HG03196 (cell line): ENCODE measurements at regions not wholly inside any gene's neighbourhood (a gene's known extent, or its start where the extent isn't known, plus 50 kb on each side); places are given as distances from the start of the nearest gene placed in this dataset.
"Not testable (repeated sequence)": the region's sequence is repeated elsewhere in the genome, so short reads cannot be mapped to it uniquely, and the experiment has no call there.

Source experiments
- ATAC-seq: cut with Tn5 transposase; IDR thresholded peaks from one replicate; pipeline ENCODE4 v1.9.1; 2021; ENCODE audit not compliant: unreplicated experiment

DNA sequence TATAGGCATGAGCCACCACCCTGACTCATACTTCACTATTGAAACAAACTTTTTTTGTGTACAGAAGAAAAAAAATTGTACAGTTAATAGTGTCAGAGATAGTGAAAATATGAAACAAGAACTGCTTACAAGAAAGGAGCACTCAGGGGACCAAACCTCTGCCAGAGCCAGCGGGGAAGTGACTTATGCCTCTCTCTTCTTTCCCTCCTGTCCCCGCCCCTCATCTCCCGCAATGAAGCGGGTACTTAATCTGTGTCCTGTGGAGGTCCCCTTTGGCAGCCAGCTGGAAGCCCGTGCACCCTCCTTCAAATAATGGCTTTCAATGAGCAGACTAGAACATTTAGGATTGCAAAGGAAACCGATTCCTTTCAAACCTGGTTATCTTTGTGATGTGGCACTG lies 51.5 kb downstream of the PPIAL4A start:
- not testable (repeated sequence) for ATAC-seq

DNA sequence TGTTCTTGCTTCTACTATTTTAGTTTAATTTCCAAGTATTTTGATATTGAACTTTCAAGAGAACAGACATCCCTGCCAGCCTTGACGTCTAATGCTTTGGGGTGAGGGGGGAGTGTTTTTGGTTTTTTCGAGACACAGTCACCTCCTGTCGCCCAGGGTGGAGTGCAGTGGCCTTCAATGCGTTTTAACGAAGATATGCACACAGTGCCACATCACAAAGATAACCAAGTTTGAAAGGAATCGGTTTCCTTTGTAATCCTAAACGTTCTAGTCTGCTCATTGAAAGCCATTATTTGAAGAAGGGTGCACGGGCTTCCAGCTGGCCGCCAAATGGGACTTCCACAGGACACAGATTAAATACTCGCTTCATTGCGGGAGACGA lies 52.3 kb downstream of the PPIAL4A start:
- not testable (repeated sequence) for ATAC-seq

DNA sequence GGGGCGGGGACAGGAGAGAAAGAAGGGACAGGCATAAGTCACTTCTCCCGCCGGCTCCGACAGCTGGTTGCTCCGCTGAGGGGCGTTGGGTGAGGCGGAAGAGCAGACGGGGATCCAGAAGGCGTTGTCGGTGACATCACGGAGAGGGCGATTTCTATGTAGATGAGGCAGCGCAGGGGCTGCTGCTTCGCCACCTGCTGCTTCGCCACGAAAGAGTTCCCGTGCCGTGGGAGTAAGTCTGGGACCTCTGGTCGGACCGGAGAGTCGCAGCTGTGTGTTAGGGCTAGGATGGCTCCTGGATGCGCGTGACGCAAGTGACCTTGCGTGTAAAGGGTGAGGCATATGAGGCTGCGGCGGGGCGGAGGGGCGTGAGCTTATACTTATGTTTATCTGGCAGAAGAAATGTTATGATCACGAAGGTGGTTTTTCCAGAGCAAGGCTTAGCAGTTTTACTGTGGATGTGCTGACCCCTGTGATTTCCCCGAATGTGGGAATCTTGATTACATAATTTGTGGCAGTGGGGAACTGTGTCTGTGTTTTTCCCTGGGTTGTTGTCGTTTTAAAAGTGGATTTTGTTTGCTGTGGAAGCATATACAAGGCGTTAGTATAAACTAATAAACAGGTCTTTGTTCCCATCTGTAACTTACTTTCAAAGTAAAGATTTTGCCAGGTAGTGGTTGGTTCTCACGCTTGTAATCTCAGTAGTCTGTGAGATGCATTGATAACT lies 52.8 kb downstream of the PPIAL4A start:
- ATAC-seq = peak; percentile 77

- not testable (repeated sequence) for ATAC-seq
These were observed 53.4 kb downstream of the PPIAL4A start for GRCh38 chr1:120942945-120943319.

DNA sequence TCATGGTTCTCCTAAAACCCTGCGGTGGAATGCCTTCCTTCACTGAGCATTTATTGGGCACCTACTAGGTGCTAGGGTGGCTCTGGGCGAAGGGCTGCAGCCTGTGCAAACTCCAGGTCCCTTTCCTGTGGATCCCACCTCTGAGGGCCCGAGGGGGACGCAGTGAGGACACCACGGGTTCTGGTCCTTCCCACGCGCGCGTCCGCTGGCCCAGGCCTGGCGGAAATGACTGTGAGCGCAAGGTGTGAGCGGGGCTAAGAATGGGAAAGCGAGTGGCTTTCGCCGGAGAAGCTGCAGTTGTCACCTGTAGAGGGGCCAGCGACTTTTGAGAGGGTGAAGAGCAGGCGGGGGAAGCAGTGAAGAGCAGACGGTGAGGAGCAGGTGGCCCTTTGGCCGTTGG lies 55.1 kb downstream of the PPIAL4A start:
- not testable (repeated sequence) for ATAC-seq

DNA sequence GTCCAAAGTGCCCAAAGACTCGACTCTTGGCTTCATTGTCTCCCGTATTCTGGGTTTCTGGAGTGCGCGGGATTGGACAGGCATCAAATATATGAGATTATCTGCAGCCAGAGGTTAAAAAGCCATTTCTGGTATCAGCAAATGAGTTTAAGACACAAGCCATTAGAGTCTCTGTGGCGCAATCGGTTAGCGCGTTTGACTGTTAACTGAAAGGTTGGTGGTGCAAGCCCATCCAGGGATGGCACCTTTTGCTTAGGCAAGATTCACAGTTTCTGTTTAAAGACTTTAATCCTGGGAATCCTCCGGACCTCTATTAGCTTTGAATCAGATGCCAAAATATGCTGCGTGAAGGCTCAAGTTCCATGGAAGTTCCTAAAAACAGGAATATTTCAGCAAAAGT lies 55.6 kb downstream of the PPIAL4A start:
- ATAC-seq = not testable (repeated sequence)

DNA sequence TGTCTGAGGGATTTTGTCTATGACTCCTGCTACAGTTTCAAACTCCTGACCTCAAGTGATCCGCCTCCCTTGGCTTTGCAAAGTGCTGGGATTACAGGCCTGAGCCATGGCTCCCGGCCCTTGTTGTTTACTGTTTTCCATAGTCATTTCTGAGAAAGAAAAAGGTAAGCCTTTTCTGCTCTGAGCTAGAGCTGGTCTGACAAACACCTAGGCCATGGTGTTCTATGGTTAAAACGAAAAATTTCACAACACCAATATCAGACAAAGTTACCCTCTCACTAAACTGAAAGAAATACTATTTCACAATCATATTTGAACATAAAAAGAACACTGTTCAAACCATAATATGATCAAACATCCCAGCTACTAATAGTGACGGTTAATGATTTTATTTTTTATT lies 57.5 kb downstream of the PPIAL4A start:
- not testable (repeated sequence) for ATAC-seq

GRCh38 chr1:120949724-120950123 lies 60.2 kb downstream of the PPIAL4A start:
- not testable (repeated sequence) for ATAC-seq

DNA sequence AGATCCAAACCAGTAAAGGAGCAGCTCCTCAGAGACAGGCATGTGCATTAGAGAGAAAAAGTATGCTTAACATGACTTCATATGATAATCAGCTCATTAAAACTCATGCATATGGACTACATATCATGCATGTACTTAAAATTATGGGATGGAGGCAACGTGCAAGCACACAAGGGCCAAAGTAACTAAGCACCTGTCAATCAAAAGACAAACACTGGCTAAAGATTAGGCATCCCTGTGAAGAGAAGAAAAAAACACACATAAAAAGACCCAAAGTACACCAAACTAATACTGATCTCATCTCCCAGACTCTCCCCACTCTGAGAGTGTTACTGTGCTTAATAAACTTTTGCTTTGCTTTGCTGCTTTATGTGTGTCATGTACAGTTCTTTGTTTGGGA lies 61.1 kb downstream of the PPIAL4A start:
- not testable (repeated sequence) for ATAC-seq

- ATAC-seq = not testable (repeated sequence)
These were observed 61.5 kb downstream of the PPIAL4A start for GRCh38 chr1:120951100-120951499.

- ATAC-seq = not testable (repeated sequence)
These were observed 62.8 kb downstream of the PPIAL4A start for GRCh38 chr1:120952207-120952870.

DNA sequence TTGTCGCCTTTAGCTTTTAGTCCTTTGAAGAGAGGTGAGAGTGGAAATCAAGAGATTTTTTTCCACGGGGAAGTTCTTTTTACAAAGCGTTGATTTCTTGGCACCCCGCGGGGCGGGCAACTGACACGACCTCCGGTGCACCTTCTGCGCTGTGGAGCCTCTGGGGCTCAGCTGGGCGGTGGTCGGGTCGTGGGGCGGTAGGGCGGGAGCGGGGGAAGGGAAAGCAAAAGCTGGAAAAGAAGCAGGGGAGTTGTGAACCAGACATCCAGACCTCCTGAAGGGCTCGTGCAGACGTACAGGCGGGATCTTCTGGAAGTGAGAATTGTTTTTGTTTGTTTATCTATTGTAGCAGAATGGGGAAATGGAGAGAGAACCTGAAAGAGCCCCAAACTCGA lies 63.3 kb downstream of the PPIAL4A start:
- ATAC-seq = not testable (repeated sequence)

GRCh38 chr1:120954736-120955135 lies 65.2 kb downstream of the PPIAL4A start:
- ATAC-seq = no peak

GRCh38 chr1:120955961-120956360 lies 66.4 kb downstream of the PPIAL4A start:
- ATAC-seq = not testable (repeated sequence)

- ATAC-seq = not testable (repeated sequence)
These were observed 76.4 kb downstream of the PPIAL4A start for GRCh38 chr1:120966018-120966417.

DNA sequence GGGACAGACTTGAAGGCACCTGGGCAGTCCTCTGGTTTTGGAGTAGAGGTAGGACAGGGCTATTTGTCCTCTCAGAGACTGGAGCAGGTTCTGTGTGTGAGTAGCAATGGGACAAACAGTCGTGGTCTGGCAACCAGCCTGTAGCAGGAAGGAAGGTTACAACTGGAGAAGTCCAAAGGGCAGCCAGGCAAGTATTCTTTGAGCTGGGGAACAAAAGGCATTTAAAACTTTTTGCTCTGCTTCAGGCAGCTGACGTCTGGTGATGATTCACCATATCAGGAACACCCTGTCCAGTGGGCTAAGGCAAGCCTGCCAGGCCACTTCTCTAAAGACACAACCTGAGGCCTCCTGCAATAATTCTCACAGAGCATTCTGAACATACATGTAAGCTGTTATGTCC lies 83.3 kb downstream of the PPIAL4A start:
- ATAC-seq = not testable (repeated sequence)

DNA sequence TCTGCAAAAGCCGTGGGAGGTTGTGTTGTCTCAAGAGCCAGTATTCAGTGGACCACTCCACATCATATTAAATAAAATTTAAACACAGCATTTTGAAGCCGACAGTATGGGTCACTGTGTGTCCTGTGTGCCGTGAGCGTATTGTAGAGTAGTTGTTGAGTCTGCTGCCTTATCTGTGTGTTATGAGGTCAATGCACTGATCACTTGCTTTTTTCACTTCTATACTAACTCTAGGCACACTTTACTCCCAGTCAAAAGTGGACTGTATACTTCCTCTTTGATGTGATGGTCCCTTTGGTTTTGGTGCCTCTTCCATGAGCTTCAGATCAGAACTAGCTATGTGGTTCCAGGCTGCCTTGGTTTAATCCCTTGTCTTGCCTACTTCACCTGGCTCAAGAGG lies 84.3 kb downstream of the PPIAL4A start:
- not testable (repeated sequence) for ATAC-seq

DNA sequence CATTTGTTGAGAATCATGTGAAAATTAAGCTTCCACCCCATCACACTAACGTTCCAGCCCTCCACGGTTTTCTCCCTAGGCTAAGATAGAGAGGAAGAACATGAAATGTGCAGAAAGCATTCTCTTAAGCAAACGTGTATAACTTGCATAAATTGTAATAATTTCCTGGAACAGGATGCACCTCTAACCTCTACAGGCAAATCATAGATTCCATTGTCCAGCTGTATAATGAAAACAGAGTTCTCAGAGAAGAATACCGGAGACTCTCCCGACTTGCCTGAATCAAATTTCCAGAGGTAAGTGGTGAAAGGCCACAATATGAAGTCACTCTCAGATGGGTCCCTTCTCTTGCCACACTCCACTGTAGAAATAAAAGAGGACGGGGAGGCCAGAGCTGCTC lies 87.7 kb downstream of the PPIAL4A start:
- ATAC-seq = not testable (repeated sequence)

DNA sequence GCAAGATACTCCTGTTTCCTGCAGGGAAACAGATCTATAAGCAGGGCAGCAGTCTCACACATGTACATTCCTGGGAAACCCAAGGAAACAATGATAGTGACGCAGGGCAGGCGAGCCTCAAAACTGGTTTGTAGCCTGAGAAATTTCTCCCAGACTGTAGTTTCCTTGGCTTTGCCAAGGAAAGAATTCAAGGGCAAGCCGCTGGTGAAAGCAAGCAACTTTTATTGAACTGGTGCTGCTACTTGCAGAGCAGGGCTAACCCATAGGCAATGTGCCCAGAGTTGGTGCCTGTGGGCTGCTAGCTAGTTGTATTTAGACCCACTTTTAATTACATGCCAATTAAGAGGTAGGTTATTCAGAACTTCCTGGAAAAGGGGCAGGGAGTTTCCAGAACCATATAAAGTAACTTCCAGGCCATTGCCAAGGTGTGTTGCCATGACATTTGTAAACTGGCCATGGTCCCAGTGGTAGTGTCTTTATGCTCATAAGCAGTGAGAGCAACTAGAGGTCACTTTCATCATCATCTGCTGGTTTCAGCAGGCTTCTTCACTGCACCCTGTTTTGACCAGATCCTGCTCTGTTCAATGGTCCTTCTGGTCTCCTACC lies 92.0 kb downstream of the PPIAL4A start:
- not testable (repeated sequence) for ATAC-seq

DNA sequence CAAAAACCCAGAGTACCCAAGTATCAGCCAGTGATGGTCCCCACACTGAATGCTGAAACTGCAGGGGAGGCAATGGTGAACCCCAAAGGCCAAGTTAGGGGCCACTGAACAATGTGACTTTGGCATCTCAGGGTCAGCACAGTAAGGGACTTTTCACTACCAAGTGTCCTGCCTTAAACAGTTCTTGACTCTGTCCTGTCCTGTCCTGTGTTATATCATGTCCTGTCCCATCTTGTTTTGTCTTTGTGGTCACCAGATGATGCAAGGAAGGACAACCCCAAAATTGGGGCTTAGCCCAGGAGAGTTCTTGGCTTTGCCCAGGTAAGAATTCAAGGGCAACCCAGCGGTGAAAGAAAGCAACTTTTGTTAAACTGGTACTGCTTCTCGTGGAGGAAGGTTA lies 105.0 kb downstream of the PPIAL4A start:
- ATAC-seq = not testable (repeated sequence)

DNA sequence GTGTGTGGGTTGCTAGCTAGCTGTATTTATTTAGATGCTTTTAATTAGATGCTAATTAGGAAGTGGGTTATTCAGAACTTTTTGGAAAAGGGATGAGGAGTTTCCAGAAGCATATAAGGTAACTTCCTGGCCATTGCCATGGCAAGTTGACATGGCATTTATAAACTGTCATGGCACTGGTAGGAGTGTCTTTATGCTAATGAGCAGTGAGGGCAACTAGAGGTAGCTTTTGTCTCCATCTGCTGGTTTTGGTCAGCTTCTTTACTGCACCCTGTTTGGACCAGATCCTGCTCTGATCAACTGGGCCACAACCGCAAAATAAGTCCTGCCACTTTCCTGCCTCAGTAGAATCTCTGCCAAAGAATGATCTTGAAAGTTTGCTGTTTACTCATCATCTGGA lies 105.5 kb downstream of the PPIAL4A start:
- ATAC-seq = not testable (repeated sequence)

DNA sequence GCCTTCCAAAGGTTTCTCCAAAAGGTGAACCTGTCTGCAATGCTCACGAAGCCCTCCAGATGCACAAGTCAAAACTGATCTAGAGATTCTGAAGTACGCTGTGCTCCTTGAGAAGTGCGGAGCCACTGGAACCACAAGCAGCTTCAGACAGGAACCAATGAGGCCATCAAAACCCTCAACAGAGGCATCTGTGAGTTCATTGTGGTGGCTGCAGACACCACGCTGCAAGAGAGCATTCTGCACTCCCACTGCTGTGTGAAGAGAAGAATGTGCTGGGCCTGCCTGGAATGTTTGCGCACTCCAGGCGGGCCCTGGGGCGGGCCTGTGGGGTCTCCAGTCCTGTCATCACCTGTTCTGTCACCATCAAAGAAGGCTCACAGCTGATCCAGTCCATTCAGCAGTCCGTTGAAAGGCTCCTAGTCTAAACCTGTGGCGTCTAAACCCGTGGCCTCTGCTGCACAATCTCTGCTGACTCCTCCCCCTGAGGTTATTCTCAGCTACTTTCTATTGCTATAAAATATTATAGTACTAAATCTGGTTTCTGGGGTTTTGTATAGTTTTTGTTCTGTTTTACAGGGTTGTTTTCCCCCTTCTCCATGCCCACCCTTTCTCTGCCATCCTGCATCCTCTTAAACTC lies 111.6 kb downstream of the PPIAL4A start:
- ATAC-seq = not testable (repeated sequence)
